Jurkat, Clone E6-1 (cell line): ENCODE measurements at regions not wholly inside any gene's neighbourhood (a gene's known extent, or its start where the extent isn't known, plus 50 kb on each side); places are given as distances from the start of the nearest gene placed in this dataset.

Experiments
- DNase-seq: peaks from one replicate; pipeline ENCODE4 v3.0.0-alpha.2; 2011; ENCODE audit warnings: low read depth, low spot score
- H3K4me3 ChIP-seq: 2 replicates; pipeline ENCODE4 v1.5.1; 2011; ENCODE audit warnings: mild to moderate bottlenecking, low read length, control low read depth, moderate library complexity

DNA sequence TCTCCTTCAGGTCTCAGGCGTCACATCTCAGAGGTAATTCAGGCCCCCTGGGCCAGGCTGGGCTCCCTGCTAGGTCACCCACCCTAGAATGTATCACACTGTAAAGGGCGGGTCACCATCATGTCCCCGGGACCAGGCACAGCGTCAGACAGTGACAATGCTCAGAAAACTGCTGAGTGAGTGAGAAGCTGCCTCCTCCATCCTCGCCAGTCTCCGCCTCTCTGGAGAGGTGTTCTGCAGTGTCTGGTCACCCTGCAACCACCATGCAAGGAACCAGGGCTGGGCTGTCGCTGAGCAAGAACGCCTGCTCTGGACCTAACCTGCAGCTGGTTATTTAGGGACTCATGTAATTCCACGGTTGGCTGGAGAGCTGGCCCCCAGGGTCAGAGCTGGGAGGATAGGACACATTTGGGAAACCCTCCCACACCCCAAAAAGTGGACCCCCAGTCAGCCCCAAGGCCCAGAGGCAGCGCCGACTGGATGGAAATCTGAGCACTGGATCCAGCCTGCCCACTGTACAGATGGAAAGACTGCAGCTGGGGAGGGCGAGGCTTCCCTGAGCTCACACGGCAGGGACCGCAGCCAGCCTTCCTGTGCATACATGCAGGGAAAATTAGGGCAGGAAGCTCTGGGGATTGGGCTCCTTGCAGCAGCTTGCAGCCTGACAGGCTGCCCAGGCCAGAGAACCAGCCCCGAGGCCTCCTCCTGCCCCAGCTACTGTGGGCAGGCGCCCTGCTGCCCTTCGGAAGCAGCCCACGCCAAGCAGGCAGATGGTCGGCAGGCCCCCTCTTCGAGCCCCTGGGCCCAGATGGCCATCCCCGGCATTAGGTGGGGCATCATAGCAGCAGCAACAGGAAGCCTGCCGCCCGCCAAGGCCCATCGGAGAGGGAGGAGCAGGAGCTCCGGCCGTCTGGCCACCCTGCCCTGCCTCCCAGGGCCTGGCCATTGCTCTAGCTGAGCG is 105.4 kb upstream of the ZMIZ1 start:
- no peak overlapping the region for H3K4me3 ChIP-seq
- DNase-seq = no peak

DNA sequence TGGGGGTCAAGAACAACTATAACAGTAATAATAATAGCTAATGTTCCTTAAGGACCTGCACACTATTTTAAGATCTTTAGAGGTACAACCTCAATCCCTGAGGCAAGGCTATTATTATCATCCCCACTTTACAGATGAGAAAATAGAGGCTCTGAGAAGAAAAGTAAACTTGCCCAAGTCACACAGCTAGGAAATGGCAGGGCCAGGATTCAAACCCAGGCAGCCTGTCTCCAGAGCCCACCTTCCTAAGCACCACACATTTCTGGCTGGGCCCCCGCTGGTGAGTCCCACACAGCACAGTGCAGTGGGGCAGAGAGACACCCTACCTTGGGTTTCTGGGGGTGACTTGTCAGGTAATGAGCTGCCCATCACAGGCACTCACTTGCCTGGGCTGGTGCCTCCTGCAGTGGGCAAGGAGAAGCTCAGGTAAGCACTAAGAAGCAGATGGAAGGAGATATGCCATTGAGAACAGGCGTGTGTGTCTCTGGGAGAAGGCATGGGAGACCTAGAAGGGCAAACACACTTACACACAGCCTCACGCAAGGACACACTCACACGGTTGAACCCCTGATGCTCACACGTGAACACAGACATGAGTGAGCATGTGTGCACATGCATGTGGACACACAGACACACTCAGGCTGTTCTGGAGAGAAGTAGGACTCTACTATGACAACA is 104.4 kb upstream of the ZMIZ1 start:
- H3K4me3 ChIP-seq = no peak overlapping the region
- no peak for DNase-seq

DNA sequence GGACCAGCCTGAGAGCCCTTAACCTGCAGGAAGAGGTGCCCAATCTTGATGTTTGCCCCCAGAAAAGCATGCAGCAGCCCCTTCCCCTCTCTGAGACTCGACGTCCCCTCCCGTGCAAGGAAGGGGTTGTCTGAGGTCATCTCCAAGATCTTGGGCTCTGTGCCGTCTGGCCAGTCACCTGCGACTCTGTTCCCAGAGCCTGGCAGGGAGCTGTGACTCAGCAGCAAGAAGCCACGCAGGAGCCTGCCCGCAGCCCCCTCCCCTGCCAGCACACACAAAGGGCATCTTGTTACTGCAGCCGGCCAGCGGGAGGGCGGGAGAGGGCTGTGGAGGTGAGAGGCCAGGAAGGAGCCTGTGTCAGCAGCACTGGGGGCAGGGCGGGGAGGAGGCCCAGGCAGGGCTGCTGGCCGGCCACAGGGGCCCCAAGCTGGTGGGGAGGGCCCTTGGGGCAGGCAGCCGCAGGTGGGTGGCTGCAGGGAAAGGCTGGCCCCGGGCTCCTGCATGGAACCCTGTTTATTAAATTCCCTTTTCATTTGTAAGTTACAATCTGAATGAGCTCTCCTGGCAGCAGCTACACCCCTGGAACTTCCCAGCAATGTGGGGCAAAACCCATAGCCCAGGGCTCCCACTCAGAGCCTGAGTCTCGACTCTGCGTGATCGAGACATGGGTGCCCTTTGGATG is 103.7 kb upstream of the ZMIZ1 start:
- H3K4me3 ChIP-seq = no peak overlapping the region
- no peak for DNase-seq

DNA sequence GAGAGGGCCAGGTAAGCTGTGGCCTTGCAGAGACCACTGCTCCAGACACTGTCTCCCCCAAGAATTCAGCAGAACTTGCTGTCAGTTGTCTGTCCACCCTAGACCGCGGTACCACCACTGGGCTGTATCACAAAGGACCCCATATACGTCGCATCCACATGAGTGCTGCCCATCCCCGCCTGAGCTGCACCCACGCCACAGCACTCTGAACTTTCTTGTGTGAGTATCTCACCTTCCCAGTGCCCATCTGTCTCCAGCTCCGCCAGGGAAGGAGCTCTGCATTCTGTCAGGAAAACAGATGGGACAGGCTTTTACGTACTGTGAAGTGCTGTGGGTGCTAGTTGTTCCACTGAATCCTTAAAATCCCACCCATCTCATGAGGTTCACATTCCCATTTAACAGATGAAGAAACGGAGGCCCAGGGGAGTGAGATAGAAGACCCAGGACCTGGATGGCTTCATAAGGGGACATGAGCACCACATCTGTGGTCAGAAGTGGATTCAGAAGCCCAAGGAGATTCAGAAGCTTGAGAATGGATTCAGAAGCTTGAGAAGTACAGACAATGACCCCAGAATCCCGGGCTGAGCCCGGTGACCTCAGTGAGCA is 102.5 kb upstream of the ZMIZ1 start:
- DNase-seq = no peak

DNA sequence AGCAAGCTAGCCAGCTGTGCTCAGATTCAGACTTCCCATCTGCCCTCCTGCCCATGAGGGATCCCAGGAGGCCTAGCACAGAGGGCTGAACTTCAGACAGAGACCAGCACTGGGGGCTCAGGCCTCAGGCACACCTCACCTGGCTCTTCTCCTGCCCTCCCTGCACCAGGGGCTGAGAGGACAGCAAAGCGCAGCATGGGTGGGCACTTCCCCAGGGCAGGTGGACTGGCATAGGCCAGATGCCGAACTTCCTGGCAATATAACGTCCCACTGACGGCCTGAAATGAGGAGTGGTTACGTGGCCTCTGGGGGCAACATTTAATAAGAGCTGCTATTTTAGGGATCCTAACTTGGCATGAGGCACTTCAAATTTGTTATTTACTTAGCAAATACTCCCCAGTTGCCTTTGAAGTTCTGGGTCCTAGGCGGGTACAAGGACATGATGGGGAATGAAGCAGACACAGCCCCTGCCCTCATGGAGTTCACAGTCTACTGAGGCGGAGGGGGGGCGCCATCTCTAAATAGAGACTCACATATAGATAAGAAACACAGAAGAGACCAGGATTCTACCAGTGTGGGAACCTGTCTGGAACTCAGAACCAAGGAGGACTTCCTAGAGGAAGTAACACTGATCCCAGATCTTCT is 101.8 kb upstream of the ZMIZ1 start:
- H3K4me3 ChIP-seq = no peak overlapping the region
- no peak for DNase-seq

More for the DNA sequence above, 102.5 kb upstream of the ZMIZ1 start:
- no peak overlapping the region for H3K4me3 ChIP-seq

DNA sequence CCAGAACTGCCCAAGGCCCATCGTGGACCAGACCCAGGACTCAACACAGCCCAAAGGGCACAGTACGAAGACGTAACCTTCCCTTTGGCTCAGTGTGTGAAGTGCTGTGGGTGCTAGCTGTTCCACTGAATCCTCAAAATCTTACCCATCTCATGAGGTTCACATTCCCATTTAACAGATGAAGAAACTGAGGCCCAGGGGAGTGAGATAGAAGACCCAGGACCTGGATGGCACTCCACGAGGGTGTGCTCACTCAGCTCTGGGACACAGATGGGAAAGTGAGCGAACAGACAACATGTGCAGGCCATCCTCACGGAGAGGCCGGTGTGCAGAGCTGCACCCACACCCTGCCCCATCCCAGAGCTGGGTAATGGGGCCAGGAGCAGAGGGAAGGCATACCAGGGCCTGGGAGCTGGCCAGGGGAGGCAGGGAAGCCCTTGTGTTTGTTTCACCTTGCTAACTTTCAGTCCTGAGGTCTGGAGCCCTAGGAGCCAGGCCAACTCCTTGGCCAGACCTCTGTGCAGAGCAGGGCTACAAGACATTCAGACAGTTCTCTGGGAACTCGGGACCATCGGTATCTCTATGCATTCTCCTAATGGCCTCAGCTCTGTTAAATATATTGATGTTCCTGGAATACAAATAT is 100.3 kb upstream of the ZMIZ1 start:
- no peak overlapping the region for H3K4me3 ChIP-seq
- DNase-seq = no peak

DNA sequence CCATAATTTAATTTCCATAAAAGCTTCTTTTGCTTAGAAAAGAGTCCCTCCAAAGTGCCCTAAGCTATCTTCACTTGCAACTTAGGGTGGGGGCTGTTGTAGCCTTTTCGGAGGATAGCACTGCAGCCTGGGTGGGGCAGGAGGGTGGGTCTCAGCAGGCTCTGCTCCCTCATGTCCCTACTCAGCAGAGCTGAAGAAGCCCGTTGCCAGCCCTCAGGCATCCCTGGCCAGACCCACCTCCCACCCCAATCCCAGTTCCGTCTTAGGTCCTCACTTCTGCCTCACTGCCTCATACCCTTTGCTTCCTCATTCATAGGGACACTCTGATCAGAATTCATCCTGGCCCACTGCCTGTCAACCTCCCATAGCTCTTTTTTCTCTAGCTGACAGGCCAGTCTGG is 99.8 kb upstream of the ZMIZ1 start:
- DNase-seq = no peak
- no peak overlapping the region for H3K4me3 ChIP-seq

DNA sequence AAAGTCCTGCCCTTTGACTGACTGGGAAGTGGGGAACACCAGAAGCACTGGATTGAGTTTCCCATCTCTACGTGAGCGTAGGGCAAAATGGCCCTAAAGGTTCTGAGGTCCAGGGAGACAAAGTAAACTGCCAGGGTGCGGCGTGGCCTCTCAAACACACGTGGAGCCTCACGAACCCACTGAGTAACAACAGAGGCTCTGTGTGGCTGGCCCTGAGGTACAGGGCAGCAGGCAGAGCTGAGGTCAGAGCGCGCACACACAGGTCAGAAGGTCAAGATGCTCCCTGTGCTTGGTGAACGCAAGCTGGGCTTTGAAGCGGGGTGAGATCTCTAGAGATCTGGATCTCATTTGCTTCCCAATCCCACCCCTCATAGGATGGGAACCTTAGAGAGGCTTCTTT is 99.0 kb upstream of the ZMIZ1 start:
- no peak for DNase-seq

DNA sequence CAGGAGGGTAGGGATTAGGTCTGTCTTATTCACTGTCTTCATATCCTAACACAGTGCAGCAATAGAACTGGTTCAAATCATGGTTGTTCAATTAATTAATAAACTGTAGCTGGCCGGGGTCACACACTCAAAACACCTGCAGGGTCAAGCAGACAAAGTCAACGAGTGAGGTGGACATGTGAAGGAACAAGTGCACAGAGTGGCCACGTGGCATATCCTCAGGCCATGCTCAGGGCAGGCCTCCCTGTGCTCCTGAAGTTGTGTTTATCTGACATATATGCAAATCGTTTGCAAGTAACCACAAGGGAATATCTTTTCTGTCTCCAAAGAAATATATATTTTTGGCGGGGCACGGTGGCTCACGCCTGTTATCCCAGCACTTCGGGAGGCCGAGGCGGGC is 98.5 kb upstream of the ZMIZ1 start:
- DNase-seq = no peak
- H3K4me3 ChIP-seq = no peak overlapping the region

More for the DNA sequence above, 99.0 kb upstream of the ZMIZ1 start:
- H3K4me3 ChIP-seq = no peak overlapping the region

DNA sequence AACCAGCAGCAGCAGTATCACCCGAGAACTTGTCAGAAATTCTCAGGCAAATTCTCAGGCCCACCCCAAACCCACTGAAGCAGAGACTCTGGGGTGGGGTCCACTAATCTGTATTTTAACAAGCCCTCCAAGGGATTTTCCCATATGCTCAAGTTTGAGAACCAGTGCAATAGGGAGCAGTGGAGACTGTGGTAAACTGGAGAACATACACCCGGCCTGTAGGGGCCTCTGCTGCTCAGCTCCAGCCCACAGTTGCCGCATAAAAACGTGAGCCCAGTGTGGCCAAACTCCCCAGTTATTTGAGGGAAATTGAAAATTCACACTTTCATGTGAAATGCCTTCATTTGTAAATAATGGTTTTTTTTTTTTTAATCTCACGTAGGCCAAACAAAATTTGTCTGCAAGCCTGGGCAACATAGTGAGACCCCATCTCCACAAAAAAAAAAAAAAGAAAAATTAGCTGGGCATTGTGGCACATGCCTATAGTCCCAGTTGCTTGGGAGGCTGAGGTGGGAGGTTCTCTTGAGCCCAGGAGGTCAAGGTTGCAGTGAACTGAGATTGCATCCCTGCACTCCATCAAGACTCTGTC is 97.6 kb upstream of the ZMIZ1 start:
- no peak for DNase-seq
- no peak overlapping the region for H3K4me3 ChIP-seq

DNA sequence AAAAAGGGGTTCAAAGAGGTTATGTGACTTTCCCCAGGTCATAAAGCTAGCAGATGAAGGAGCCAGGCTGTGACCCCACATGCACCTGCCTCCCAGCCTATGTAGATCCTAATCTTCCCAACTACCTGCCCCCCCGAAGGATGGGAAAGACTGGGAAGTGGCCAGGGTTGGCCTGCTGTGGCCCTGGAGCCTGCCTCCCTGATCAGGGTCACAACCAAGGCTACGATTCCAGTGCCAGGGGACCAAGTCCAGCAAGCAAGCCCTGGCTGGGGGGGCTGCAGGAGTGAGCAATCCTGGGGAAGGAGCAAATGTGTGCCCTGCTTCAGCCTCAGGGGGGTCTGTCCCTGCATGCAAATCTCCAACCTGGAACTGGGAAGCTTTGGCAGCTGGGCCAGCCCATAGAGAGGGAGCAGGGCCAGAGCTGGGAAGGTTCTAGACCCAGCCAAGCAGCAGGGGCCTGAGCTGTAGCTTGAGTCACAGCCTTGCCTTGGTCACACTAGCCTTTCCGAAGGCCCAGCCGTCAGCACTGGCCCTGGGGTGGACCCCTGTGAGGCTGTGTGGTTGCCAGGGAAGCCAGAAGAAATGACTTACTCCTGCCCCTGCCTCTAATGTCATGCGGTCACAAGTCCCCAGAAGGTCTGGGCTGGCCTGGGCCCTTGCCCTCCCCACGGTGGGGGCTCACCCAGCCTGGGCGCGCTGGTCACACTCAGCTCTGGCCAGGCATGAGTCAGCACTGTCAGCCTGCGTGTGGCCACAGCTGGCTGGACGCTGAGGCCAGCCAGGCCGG is 96.4 kb upstream of the ZMIZ1 start:
- no peak for DNase-seq
- H3K4me3 ChIP-seq = no peak overlapping the region

DNA sequence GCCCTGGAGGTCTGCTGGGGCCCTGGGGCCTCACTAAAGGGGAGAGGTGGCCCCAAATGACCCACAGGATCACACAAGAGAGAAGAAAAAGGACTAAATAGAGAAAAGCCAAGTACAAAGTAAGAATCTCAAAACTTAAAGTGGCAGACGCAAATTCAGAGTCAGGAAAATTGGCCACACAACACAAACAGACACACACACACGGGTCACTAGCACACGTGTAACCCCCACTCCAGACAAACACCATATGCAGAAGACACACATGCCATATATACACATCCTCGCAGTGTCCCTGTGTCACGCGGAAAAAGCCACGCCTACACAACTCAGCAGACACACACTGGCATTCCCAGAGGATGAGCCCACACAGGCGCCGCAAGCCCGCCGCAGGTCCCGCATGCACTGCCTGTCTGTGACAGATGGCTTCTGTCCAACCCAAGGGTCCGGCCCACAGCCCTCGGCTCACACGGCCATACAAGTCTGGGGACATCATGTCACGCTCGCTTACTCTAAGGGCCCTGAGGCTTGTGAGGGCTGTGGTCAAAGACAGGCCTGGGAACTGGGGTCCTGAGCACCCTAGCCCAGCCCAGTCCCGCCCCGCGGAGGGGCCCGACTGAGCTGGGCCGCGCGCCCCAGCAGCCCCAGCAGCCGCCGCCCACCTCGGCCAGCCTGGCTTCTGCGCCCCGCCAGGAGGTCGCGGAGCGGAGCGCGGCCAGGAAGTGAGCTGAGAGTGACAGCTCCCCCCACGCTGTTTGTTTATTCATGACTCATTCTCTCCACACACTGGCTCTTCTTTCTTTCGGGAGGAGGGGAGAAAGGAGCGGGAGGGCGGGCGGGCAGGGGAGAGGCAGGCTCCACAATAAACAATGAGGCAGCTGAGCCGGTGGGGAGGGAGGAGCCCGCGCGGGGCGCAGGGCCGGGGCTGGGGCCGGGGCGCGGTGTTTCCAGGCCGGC is 95.5 kb upstream of the ZMIZ1 start:
- DNase-seq = peak; percentile 83
- peak overlapping the region; percentile 55 for H3K4me3 ChIP-seq

DNA sequence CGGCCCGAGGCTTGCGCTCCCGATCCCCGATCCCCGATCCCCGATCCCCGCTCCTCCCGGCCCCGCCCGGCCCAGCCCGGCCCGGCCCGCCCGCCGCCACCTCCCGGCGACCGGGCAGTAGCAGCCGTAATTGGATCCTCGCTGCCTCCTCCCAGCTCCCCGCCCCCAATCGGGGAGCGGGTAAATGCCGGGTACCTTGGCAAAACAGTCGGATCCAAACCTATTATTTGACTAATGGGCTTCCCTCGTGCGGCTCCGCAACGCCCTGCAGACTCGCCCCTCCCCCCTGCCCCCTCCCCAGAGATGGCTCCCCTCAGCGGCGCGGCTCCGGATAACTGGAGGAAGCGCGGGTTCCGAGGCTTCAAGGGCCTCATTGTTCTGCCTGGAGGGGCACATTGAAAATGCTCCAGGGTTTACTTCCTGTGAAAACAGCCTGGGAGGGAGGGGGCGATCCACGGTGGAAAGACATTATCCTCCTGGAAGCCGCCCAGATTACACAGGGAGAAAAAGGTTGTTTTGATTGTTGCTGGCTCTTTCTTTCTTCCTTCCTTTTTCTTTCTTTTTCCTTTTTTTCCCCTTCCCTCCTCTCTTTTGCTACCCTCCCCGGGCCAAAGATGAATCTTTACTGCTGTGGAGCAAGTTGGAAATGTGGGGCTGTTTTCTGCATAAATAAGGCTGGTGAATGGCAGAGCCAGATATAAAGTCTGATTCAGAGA is 94.7 kb upstream of the ZMIZ1 start:
- peak overlapping the region; percentile 55 for H3K4me3 ChIP-seq
- peak; percentile 43 for DNase-seq

DNA sequence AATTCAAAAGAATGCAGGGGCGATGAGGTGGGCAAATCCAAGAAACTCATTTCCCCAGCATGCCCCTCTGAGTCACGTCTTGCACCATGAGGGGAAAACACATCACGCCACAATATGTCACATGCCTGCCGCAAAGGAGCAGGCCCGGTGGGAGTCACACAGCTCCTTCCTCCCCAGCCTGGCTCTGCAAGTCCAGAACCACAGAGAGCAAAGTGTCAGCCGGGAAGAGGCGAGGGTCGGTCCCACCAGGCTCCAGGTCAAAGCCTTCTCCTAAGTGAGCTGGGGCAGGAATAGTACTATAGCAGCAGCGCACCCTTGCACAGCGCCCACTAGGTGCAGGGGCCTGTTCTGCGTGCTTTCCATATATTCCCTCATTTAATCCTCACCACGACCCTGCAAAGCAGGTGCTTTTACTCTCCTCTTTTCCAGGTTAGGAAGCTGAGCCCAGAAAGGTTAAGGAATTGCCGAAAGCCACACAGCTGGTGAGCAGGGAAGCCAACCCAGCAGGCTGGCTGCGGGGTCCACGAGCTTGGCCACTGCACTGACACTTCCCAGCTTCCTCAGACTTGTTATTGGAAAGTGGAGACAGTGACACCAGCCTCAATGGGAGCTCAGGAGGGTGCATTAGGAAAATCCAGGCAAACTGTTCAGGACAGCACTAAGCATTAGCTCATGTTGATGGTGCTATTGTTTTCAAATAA is 94.0 kb upstream of the ZMIZ1 start:
- peak; percentile 28 for DNase-seq
- peak overlapping the region; percentile 55 for H3K4me3 ChIP-seq

DNA sequence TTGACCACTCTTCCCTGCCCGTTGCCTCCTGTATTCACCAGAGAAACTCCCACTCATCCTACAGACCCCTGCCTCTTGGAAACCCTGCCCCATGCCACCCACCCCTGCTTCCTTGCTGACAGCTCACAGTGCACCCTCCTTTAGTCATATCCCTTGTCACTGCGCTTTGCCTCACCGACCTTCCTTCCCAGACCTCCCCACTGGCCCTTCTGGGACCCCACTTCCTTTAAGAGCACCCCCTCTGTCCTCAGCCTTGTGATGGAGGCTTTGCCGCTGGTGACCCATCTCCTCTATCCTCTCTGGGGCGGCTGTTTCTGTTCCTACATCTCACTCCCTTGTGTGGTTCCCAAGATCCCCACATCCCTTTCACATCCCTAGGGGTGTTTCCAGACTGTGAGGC is 92.8 kb upstream of the ZMIZ1 start:
- no peak overlapping the region for H3K4me3 ChIP-seq
- no peak for DNase-seq
